ENCODE measurements at regions not wholly inside any gene's neighbourhood (a gene's known extent, or its start where the extent isn't known, plus 50 kb on each side); places are given as distances from the start of the nearest gene placed in this dataset.
"Not testable (repeated sequence)": the region's sequence is repeated elsewhere in the genome, so short reads cannot be mapped to it uniquely, and the experiment has no call there.

DNA sequence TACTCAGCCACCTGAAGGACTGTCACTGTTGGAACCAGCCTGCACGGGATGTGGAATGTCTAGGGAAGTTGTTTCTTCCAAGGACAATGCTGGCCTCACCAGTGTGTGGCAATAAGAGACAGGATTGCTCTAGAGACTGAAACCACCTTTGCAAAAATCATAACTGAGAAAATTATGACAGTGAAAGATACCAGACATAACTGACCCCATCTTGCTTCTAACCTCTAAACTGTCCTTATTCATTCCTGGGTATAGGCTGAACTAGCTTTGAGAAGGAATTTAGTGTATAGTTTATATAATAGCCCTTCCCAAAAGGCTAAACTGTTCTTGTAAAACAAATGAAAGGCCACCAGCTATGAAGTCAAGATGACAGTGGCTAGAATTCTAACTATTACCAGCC is 83.6 kb downstream of the IER5 start:
- no peak for DNase-seq (ENCODE audit: low read depth in 2 of 2)

DNA sequence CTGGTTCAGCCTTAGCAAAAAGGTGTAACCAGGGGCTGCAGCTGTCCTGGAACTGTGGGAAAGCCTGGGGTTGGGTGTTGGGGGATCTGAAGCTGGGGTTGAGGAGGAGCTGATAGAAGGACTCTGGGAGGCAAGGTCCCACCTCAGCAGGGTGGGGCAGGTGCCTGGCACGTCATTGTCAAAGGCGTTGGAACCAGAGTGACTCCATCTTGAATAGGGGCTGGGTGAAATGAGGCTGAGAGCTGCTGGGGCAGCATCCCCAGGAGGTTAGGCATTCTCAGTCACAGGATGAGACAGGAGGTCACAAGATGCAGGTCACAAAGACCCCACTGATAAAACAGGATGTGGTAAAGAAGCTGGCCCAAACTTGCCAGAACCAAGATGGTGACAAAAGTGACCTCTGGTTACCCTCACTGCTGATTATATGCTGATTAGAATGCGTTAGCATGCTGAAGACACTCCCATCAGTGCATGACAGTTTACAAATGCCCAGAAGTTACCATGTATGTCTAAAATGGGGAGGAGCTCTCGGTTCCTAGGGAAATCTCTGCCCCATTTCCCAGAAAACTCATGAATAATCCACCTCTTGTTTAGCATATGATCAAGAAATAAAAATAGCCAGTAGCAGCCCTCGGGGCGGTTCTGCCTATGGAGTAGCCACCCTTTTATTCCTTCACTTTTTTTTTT is 85.4 kb downstream of the IER5 start:
- no peak for DNase-seq (ENCODE audit: low read depth in 2 of 2)

DNA sequence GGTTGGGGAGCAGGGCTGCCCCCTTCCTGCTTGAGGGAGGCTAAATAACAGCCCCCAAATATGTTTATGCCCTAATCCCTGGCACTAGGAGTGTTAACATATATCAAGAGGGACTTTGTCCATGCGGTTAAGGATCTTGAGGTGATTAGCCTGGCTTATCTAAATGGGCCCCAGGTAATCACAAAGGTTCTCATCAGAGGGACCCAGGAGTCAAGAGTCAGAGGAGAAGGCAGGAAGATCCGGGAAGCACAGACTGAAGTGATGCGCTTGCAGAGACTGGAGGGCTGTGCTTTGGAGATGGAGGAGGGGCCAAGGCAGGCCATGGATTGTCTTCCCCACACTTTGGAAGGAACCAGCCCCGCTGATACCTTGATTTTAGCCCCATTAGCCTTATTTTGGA is 86.4 kb downstream of the IER5 start:
- DNase-seq (ENCODE audit: low read depth in 2 of 2), result no peak

DNA sequence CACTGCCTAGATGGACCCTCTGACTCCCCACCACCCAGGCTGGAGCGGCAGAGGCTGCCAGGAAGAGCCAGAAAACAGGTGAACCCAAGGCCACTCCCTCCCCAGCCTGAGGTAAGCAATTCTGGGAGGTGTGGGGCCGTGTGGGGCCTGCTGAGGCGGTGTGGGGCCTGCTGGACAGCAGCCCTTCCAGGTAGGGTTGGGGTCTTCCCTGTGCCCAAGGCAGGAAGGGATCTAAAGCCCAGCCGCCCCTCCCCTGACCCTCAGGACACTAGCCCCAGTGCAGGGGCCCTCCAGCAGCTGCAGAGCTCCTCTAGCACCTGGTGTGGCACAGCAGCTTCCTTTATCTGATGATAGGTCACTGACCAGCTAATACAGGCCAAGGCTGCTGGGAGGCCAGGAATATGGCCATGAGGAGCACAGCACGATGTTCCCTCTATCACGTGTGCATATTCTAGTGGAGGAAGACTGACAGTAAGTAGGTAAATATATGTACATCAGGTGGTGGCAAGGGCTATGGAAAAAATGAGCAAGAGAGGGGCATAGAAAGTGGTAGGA is 86.9 kb downstream of the IER5 start:
- DNase-seq (ENCODE audit: low read depth in 2 of 2), result no peak

DNA sequence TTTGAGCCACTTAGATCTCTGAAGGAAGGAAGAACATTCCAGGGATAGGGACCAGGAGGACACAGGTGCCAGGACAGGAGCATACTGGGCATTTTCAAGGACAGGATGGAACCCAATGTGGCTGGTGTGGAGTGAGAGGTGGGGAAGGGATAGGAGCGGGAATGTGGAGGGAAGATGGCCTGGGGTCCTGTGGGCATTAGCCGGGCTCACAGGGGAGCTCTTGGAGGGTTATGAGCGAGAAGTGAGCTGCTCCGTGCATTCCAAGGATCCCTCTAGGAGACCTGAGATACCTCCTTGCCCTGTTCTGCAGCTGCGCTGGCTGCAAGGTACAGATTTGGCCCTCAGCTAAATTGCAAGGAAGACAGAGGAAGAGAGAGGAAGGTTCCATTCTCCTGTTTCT is 87.5 kb downstream of the IER5 start:
- DNase-seq (ENCODE audit: low read depth in 2 of 2), result no peak

DNA sequence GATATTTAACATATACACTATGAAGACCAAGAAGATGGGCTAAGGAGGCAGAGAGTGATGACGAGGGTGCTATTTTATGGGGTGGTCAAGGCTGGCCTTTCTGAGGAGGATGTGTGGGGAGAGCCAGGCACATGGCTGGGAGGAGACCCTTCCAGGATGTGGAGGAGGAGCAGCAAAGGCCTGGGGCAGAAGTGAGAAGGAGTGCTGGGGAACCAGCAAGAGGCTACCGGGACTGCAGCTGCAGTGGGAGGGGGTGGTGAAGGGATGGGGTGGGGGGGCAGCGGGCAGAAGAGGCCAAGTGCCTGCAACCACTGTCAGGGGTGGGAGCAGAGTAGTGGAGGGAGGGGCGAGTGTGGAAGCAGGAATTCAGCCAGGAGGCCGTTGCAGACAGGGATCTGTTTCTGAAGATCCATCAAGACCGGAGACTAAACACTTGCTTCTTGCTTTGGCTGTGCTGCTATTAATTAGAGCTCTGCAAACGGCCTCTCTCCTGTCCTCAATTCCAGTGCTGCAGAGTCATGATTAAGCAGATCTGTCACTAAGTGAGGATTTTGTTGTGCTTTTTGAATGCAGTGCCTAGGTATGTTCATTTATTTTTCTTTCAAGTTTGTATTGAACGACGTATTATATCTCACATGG is 89.9 kb downstream of the IER5 start:
- DNase-seq (ENCODE audit: low read depth in 2 of 2), result no peak

DNA sequence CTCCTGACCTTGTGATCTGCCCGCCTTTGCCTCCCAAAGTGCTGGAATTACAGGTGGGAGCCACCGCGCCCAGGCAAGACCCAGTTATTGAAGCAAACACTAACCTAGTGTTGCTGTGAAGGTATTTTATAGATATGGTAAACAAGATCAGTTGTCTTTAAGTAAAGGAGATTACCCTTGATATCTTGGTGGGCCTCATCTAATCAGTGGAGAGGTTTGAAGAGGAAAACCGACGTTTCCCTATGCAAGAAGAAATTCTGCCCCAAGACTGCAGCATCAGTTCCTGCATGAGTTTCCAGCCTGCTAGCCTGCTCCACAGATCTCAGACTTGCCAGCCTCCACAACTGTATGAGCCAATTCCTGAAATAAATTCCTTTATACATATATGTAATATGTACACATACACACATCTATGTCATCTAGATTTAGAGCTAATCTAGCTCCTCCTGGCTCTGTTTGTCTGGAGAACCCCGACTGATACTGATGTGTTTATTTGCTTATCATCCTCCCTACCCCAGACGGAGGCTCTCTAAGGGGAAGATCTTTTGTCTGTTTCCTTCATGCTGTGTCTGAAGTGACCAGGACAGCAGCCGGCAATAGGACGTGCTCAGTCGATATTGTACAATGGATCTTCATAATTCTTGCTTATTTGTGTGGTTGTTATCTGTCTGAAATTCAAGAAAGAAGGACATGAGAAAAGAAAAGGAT is 90.9 kb downstream of the IER5 start:
- no peak for DNase-seq (ENCODE audit: low read depth in 2 of 2)

DNA sequence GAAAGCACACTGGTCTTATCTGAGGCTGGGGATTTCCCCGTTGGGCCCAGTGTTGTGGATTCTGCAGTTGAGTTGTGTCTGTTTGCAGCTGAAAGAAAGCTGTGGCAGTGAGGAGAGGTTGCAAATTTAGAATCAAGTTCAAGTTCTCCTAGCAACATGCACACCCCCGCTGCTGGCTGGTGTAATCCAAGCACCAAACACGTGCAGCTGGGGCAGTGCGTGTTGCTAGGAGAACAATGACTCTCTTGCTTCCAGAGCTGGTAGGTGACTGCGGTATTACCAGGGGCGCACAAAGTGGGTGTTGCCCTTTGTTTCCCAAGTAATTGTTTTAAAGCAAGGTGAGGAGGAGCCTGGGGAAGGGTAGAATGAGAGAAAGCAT is 91.5 kb downstream of the IER5 start:
- no peak for DNase-seq (ENCODE audit: low read depth in 2 of 2)

DNA sequence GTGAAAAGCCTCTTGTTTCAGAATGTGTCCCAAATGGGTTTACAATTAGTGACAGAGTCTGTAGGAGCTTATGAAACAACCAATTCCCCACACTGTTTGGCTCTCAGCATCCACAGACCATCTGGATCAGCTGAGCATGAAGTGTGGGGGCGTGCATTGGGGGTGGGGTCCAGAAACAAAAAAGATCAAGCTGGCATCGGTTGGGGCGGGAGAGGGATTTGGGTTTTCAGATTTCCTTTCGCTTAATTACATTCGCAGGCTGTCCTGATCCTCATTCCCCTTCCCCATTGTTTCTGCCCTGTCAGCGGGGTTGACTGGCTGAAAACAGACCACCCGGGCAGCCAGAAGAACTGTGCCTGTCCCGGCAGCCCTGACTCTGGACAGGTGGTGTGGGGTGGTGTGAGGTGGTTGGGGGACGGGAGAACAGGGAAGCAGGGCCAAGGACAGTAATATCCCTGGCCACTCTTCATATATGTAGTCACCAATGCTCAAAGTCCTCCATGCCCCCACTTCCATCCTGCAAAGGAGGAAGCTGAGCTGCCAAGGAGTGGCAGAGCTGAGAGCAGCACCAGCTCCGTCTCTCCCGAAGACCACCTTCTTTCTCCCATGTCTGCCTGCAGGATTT is 92.0 kb downstream of the IER5 start:
- DNase-seq (ENCODE audit: low read depth in 2 of 2), result no peak

DNA sequence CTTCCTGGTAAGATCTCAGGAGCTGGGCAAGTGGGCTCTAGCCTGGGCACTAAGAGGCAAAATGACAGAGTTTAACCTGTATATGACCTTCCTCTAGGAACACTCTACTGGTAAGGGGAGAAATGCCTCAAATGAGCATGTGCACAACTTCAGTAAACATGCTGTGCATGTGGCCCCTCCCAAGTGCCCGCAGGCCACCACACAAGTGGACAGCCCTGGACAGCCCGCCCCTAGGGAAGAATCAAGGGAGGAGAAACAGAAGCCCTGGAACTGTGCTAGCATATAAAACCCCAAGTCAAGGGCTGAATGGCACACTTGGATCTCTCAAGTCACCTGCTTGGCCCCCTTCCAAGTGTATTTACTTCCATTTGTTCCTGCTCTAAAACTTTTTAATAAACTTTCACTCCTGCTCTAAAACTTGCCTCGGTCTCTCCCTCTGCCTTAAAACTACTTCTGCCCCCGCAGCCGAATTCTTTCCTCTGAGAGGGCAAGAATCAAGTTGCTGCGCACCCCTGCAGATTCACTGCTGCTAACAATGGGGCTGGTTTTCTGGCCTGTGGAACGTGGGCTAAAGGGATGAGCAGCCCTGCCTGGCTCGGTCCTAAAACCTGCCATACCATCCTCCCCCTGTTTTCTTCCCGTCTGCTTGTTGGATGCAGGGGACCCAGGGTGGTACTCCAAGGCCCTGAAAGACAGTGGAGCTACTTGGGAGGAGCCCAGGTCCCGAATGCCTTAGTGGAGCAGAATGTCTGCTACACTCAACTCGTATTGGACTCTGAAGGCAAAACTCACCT is 93.5 kb downstream of the IER5 start:
- no peak for DNase-seq (ENCODE audit: low read depth in 2 of 2)

DNA sequence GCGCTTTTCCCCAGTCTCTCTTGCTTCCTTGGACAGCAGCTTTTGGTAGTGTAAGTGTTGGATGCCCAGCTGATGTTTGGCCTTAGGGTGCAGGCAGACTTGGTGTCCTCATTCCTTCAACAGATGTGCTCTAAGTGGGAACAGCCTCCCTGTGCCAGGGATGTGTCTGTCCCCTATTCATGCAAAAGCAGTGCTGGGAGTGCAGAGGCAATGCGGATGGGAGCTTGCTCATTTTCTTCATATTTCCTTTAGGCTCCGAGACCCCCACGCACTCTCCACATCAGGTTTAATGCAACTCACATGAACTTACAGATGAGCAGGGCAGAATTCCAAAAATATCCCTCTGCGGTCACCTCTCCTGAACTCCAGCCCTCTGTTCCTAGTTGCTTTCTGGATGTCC is 96.1 kb downstream of the IER5 start:
- DNase-seq (ENCODE audit: low read depth in 2 of 2), result no peak

DNA sequence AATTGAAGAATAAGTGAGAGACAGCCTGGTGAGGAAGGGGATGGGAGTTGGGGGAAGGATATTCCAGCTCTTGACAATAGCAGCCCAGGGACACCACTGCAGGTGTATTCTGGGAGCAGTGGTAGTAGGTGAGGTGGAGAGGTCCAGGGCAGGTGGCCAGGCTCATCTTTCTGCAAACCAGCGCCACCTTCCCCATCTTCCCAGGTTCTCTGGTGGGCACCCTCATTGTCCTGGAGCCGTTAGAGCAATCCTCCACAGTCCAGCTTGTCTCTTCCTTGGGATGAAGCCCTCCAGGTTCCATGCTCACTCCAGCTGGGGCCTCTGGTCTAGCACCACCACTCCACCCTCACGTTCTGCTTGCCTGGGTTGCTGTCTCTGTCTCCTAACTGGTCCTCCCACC is 97.0 kb downstream of the IER5 start:
- no peak for DNase-seq (ENCODE audit: low read depth in 2 of 2)

DNA sequence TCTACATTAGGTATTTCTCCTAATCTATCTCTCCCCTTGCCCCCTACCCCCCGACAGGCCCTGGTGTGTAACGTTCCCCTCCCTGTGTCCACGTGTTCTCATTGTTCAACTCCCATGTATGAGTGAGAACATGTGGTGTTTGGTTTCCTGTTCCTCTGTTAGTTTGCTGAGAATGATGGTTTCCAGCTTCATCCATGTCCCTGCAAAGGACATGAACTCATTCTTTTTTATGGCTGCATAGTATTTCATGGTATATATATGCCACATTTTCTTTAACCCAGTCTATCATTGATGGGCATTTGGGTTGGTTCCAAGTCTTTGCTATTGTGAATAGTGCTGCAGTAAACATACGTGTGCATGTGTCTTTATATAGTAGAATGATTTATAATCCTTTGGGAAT is 97.6 kb downstream of the IER5 start:
- DNase-seq (ENCODE audit: low read depth in 2 of 2), result not testable (repeated sequence)

DNA sequence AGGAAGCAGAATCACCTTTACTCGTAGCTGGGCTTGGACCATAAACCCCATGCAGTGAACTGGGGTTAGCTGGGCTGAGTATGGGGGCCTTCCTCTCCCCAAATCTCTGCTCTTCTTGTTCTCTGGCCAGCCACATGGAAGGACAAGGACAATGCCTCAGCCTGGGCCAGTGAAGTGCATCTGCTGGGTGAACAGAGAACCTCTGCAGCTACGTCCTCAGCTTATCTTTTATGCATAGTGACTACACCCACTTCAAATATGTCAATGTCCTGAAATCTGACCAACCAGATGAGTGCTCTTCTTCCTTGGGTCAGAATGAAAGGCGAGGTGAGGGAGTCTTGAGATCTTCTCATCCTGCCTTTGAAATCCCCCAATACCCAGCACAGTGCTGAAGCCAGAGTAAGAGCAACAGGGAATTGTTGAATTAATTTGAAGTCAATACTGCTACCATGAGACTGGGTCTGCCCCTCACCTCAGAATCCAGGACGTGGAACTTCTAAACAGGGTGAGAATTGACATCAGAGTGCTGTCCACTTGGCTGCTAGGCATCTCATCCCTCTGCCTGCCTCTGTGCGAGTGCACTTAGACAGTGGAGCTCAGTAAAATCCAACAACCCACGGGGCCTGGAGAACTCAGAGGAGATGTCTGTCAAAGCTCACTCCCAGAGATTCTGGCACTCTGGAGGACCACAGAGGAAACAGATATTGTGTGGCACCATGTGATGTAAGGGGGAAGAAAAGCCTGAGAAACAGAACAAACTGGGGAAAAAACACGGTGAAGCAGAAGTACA is 99.0 kb downstream of the IER5 start:
- no peak for DNase-seq (ENCODE audit: low read depth in 2 of 2)

DNA sequence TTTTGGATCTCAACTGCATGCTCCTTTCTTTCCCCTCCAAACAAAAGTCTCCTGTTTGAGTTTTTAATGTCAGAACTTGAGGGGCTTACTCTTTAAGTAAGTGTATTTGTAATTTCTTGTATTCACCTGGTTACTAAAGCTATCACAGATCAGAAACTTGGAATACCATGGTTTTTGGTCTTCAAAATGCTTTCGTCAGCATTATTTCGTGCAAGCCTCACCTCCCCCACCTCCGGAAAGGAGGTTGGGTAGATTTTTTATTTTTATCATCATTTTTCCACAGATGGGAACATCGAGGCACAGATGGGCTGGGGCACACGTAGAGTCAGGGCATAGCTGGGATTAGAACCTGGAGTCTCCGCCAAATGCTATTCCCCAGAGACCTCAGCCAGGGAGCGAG is 100.7 kb downstream of the IER5 start:
- no peak for DNase-seq (ENCODE audit: low read depth in 2 of 2)

DNA sequence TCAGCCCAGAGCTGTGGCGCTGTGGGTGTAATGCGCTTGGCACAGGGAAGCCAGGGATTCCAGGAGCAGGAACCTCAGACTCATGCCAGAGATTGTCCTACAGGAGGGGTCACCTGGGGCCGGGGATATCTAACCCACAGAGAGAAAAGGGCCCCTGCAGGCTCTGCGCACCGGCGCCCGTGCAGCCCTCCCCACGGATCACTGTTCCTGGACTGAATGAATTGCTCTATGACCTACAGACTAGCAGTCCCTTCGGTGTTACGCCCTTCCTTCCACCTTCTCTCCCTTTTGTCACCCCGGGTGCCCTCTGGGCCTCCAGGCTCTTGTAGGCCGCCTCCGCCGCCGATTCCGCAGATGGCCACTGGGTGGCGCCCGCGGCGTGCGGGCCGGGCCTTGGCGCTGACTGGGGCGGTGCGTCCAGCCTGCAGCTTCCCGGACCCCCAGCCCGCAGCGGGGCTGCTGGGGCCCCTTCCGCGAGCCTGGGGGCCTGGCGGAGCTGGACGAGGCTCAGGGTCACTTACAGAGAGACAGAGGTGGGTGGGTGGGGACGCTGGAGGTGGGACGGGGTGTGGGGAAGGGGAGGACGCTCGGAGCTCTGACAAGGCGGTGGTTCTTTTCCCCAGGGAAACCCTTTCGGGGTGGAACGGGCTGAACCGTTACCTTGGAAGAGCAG is 101.3 kb downstream of the IER5 start:
- peak; percentile 30 to 42 for DNase-seq (ENCODE audit: low read depth in 2 of 2)

DNA sequence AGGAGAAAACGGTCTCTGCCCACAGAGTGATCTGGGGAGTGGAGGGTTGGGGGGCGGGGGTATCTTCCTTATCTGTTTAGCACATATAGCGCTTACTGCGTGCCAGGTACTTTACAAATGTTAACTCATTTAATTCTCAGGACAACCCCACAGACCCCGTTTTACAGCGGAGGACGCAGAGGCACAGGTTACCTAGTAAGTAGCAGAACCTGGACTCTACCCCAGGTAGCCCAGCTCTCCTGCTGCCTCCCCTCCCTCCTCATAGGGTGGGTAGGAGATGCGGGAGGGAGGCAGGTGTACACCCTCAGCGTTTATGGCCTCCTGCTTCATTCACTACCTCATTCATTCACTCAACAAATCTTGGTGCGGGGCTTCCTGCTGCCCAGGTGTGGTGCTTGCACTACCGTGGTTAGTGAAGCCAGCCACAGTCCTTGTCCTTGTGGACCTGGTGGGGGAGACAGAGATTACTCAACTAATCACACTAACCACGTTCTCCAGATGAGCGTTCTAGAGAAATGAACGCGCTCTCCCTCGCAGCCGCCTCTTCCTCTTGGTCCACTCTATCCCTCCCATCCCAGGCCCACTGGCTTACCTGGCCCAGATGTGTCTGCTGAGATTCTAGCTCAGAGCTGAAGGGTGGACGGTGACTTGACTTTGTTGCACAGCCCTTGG is 102.0 kb downstream of the IER5 start:
- no peak for DNase-seq (ENCODE audit: low read depth in 2 of 2)

DNA sequence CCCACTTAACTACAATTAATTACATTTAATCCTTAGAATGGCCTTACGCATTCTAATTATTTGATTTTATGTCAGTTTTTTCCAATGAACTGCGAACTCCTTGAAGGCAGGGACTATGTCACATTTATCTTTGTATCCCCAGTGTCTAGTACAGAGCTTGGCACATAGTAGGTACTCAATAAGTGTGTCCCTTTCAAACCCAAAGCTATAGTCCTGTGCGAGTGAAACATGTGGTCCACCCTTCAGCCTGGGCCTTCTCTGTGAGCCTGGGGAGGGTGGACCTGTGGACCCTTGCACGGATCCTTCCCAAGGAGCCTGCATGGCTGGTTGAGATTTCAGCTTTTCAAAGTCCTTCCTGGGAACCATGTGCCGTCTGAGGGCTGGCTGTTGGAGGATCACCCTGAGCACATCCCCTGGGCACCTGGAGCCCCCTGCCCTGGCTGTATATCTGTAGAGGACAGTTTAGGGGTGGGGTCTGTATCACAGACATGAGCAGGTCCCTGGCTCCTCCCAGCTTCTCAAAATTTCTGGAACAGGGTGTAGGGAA is 103.1 kb downstream of the IER5 start:
- DNase-seq (ENCODE audit: low read depth in 2 of 2), result no peak

DNA sequence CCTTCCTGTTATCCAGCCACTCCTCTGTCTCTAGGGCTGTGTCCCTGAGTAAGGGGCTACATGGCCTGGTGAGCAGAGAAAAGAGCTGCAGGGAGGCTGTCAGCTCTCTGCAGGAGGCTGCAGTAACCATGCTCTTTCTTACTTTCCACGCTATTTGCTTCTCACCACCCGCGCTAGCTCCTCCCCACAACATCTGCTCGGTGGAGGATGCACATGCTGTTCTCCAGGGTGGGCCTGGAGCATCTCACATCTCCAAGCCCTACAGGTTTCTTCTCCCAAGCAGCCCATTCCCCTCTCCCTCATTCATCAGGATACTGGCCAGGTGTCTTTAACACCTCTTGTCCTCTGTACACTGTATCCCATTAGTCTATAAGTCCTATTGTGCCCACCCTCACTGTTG is 103.8 kb downstream of the IER5 start:
- DNase-seq (ENCODE audit: low read depth in 2 of 2), result no peak
